Adipocyte (in vitro differentiated cells): ENCODE measurements at regions not wholly inside any gene's neighbourhood (a gene's known extent, or its start where the extent isn't known, plus 50 kb on each side); places are given as distances from the start of the nearest gene placed in this dataset.
"Not testable (repeated sequence)": the region's sequence is repeated elsewhere in the genome, so short reads cannot be mapped to it uniquely, and the experiment has no call there.

Source experiments
- DNase-seq: peaks from one replicate; pipeline ENCODE4 v3.0.0-alpha.2; 2015; ENCODE audit warnings: low read depth
- H3K27me3 ChIP-seq: replicated peaks from 2 replicates; pipeline ENCODE4 v1.7.0; 2013; ENCODE audit warnings: mild to moderate bottlenecking, low read length, moderate library complexity; ENCODE audit not compliant: control insufficient read depth, insufficient read depth
- H3K36me3 ChIP-seq: 2 replicates; pipeline ENCODE4 v1.7.0; 2013; ENCODE audit warnings: low read length, mild to moderate bottlenecking, moderate library complexity; ENCODE audit not compliant: control insufficient read depth, insufficient read depth, severe bottlenecking
- H3K4me1 ChIP-seq: 2 replicates; pipeline ENCODE4 v1.7.0; 2013; ENCODE audit warnings: mild to moderate bottlenecking, low read length, moderate library complexity; ENCODE audit not compliant: control insufficient read depth, insufficient read depth
- H3K4me3 ChIP-seq: 2 replicates; pipeline ENCODE4 v1.7.0; 2013; ENCODE audit warnings: mild to moderate bottlenecking, low read length, moderate library complexity
- H3K9ac ChIP-seq: 2 replicates; pipeline ENCODE4 v1.7.0; 2013; ENCODE audit warnings: mild to moderate bottlenecking, low read length, moderate library complexity
- H3K9me3 ChIP-seq: 2 replicates; pipeline ENCODE4 v1.7.0; 2013; ENCODE audit warnings: mild to moderate bottlenecking, low read length, moderate library complexity; ENCODE audit not compliant: control insufficient read depth

DNA sequence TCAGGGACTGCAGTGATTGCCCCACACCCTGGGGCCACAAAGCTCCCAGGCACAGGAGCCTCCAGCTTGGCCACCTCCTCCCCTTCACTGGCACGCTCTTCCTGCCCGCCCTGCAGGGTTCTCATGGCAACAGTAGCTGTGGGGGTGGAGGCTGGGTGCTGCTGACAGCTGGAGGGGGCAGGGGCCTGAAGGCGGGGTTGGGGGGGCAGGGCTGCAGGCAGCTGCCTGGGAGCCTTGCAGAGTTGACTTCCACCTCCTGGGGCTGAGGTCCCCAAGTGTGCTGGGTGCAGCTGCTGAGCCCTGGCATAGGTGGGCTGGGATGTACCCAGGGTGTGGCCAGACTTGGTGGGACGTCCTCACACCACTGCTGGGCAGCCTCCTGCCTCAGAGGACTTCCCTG, 305.2 kb downstream of the CCDC74A start:
- H3K9ac ChIP-seq, H3K4me1 ChIP-seq, H3K9me3 ChIP-seq, H3K27me3 ChIP-seq, DNase-seq, H3K4me3 ChIP-seq, H3K36me3 ChIP-seq: not testable (repeated sequence)

DNA sequence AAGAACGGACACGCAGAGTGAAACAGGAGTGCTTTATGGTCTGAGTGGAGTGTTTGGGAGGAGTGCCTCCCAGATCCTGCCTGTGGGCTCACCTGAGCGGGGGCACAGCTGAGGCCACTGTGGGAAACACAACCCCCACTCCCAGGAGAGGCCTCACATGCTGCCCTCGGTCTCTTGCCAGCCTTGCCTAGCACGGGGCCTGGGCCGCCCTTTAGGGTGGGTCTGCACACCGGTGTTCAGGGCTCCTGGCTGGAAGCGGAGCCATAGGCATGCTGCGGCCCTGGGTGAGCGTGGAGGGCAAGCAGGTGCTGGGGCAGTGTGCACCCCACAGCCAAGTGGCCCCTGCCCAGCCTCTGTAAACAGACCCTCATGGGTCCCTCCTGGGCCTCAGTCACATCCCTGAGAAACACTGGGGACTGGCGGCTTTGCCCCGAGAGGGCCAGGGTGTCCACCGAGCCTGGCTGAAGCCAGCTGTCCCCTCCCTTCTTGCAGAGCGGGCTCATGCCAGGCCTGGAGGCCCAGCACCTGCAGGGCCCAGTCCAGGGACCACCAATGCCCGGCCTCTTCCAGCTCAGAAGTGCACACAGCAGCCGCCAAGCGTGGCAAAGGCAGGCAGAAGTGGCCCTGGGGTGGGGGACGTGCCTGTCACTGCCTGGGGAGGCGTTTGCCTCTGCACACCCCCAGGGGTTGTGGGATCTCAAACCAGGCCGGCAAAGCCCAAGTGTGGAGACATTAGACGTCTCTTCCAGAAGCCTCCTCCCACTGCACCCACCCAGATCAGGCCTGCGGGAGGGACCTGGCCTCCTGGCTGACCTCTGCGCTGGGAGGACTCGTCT, 305.9 kb downstream of the CCDC74A start:
- H3K36me3 ChIP-seq, H3K9me3 ChIP-seq, H3K4me3 ChIP-seq, H3K4me1 ChIP-seq, H3K9ac ChIP-seq, H3K27me3 ChIP-seq, DNase-seq: not testable (repeated sequence)

DNA sequence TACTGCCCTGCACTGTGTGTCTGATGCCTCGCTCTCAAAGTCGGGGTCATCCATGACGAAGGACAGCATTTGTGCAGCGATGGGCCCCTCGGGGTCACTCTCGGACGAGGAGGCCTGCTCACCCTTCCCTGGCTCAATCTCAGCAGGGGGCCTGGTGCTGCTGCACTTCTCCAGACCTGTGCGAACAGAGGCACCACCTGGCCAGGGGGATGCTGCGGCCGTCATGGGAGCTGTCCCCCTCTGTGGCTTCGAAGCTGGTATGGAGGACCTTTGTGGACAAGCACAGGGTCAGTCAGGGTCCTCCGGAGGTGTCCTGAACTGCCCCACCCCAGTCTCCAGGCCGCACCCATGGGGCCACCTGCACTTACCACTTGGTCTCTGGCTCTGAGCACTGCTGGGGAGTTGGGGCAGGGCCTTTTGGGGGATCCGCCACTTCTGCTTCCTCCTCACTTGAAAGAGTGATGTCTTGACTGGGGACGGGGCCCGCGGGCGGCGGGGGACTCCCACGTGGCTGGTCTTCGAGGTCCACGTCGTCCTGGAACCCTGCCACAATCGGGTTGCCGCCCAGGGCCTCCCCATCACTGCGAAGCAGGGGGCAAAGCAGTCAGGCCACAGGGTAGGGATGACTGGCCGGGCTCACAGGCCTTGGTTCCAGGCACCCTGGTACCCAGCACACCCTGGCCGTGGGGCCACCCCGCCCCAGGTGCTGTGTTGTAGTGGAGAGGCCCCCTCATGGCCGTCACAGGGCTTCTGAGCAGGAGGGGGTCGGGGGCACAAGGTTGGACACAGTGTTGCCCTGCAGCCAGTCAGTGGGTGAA, 306.7 kb downstream of the CCDC74A start:
- not testable (repeated sequence) for H3K9me3 ChIP-seq, H3K4me1 ChIP-seq, H3K4me3 ChIP-seq, H3K36me3 ChIP-seq, DNase-seq, H3K9ac ChIP-seq, H3K27me3 ChIP-seq

DNA sequence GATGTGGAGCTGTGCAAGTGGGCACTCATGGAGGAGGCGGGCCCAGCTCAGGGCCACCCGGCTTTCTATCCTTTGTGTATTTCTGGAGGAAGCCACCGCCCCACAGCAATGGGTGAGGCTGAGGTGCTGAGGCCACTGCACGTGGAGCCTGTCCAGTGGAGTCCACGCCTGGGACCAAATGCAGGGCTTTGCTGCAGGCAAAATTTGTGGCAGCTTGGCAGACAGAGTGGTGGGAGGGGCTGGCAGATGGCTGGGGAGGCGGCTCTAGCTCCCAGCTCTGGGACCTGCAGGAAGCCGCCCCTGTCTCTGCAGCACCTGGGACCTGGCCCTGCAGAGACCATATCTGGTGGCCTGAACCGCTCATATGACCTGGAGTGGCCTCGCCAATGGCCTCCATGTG, 307.3 kb downstream of the CCDC74A start:
- not testable (repeated sequence) for DNase-seq, H3K4me3 ChIP-seq, H3K36me3 ChIP-seq, H3K4me1 ChIP-seq, H3K27me3 ChIP-seq, H3K9me3 ChIP-seq, H3K9ac ChIP-seq

DNA sequence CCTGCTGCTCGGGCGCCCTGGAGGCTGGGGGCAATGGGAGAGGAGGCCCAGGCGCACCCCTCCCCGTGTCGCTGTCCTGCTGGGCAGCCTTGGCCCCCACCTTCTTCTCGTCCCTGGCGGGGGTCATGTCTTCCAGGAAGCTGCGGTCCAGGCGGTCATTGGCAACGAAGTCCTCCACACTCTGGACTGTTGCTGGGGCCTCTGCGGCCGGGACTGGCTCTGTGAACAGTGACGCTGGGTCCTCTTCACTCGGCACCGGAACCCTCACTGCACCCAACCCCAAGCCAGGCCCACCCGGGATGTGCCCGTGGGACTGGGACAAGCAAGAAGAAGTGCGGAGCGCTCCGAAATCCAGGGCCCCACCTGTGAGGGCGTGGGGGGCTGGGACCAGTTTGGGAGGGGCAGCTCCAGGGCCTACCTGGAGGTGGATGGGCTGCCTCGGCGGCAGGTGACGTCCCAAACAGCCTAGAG, 308.0 kb downstream of the CCDC74A start:
- DNase-seq = no peak
- no peaks in the 10 kb centered on the region for H3K27me3 ChIP-seq
- no peak overlapping the region for H3K9ac ChIP-seq
- H3K4me1 ChIP-seq = no peaks in the 10 kb centered on the region
- H3K36me3 ChIP-seq = no peaks in the 10 kb centered on the region
- no peak overlapping the region for H3K4me3 ChIP-seq
- no peaks in the 10 kb centered on the region for H3K9me3 ChIP-seq

DNA sequence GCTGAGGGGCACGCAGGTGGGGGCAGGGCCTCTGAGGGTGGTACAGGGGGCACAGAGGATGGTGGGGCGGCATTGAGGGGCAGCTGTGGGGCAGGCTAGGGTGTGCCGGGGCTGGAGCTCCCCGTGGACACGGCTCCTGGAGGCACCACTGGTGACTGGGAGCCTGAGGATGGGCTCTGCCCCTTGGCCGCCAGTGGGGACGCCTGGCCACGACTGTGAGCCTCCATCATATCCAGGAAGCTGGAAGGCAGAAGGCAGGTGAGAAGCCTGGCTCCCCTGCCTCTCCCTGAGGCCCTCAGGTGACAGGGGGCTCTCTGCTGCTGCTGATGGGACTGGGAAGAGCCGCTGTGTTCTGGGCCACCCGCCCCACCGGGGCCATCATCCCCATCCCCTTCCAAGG, 308.4 kb downstream of the CCDC74A start:
- H3K27me3 ChIP-seq, H3K9me3 ChIP-seq, H3K4me3 ChIP-seq, H3K36me3 ChIP-seq, DNase-seq, H3K4me1 ChIP-seq, H3K9ac ChIP-seq: not testable (repeated sequence)

DNA sequence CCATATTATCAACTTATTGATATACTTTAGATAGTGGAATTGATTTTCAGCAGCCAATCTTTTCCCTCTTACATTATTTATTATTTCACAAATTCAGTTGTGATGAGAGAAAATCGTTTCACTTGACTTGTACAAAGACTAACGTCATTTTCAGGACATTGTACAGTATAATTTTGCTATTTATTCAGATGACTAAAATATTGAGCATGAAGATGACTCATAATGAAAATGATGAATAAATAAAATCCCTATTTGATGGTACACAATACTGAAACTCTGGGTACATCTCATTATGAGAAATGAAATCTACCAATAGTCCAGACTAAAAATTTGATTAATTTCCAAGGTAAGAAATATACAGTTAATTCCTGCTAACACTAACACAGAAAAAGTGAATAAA, 316.4 kb downstream of the CCDC74A start:
- not testable (repeated sequence) for H3K4me3 ChIP-seq, H3K9me3 ChIP-seq, H3K9ac ChIP-seq, H3K27me3 ChIP-seq, DNase-seq, H3K36me3 ChIP-seq, H3K4me1 ChIP-seq

DNA sequence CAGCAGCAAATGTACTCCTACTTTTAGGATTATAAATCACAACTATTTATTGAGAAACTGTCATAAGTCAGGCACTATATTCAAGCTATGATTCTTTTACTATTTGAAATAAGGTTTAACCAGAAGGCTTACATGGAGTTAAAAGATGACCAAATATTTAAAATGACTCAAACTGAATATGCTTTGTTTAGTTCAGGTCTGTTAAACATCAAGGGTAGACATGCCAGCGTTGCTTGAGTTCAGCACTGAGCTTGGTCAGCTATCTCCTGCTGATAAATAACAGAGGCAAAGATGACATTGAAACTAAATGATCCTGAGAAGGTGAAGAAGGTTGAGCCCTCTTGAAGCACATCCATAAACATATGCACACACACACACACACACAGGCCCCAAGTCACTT, 305.6 kb downstream of the ANKRD30BL start:
- H3K9ac ChIP-seq, DNase-seq, H3K4me1 ChIP-seq, H3K4me3 ChIP-seq, H3K27me3 ChIP-seq, H3K36me3 ChIP-seq, H3K9me3 ChIP-seq: not testable (repeated sequence)

DNA sequence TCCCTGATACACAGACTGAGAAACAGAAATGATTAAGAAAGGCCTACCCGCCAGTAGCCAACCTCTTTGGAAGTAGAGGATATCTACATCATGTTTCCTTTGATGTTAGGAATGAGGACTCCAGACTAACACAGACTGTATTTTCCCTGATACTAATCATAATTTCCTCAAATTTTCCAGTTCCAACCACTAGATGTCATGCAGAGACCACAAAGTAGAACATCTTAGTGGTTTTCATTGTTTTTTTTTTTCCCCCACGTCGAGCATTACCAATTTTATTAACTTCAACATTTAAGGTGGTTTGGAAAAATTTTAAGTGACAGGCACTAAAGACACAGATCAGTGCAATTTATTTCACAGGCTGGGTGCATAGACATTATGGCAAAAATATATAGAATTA, 303.6 kb downstream of the ANKRD30BL start:
- H3K9ac ChIP-seq, H3K4me3 ChIP-seq, H3K4me1 ChIP-seq, H3K36me3 ChIP-seq, H3K27me3 ChIP-seq, H3K9me3 ChIP-seq: not testable (repeated sequence)
- peak; percentile 38 for DNase-seq
